B cell (primary cell): ENCODE measurements at regions not wholly inside any gene's neighbourhood (a gene's known extent, or its start where the extent isn't known, plus 50 kb on each side); places are given as distances from the start of the nearest gene placed in this dataset.

Source experiments
- ATAC-seq: fragments of 200-7000 bp; cut with Tn5 transposase; one replicate; pipeline ENCODE4 v1.10.0; 2021; ENCODE audit warnings: low read depth, mild to moderate bottlenecking, moderate number of reproducible peaks, moderate library complexity
- CTCF ChIA-PET: fragments of 350-600 bp; sonication (Branson Sonifier 250); formaldehyde crosslinking; loops from one replicate; lab custom pipeline; 2021; ENCODE audit warnings: antibody characterized with exemption, inconsistent platforms; lab: Charles Lee
- POLR2A ChIA-PET: fragments of 350-600 bp; sonication (Branson Sonifier 250); formaldehyde crosslinking; loops from one replicate; lab custom pipeline; 2021; ENCODE audit warnings: antibody characterized with exemption; lab: Charles Lee
- DNase-seq: peaks from one replicate; pipeline ENCODE4 v3.0.0; 2013
- H2AFZ ChIP-seq: 2 replicates; pipeline ENCODE4 v1.6.1; 2012; ENCODE audit warnings: mild to moderate bottlenecking, low read depth, low read length; ENCODE audit not compliant: insufficient read depth, poor library complexity, severe bottlenecking
- H3K27ac ChIP-seq, 2 donors: 1 replicate in 1 of 2; 2 replicates in 1 of 2; pipeline ENCODE4 v1.5.1; 2012 to 2013; ENCODE audit warnings: low read length in 2 of 2, mild to moderate bottlenecking in 2 of 2, moderate library complexity in 1 of 2
- H3K27me3 ChIP-seq, 4 experiments: fragments of 200-600 bp in 1 of 4; sonication (generic) in 1 of 4; replicated peaks in 1 of 4; 1 replicate in 2 of 4; 2 replicates in 2 of 4; pipeline versions ENCODE4 v1.6.1 to v1.7.0; 2013 to 2016; ENCODE audit warnings: low read length in 3 of 4, mild to moderate bottlenecking in 2 of 4, mixed read lengths in 1 of 4, moderate library complexity in 1 of 4; ENCODE audit not compliant: insufficient read depth in 4 of 4, control insufficient read depth in 3 of 4; ENCODE audit errors: control extremely low read depth in 1 of 4
- H3K36me3 ChIP-seq, 2 experiments: replicated peaks in 1 of 2; 1 replicate in 1 of 2; 2 replicates in 1 of 2; pipeline versions ENCODE4 v1.6.1 to v1.7.1; 2013; ENCODE audit warnings: low read length in 1 of 2; ENCODE audit not compliant: insufficient read depth in 2 of 2, control insufficient read depth in 1 of 2; ENCODE audit errors: control extremely low read depth in 1 of 2, extremely low read depth in 1 of 2
- H3K4me1 ChIP-seq, 2 donors: fragments of 200-600 bp in 1 of 2; sonication (generic) in 1 of 2; 1 replicate in 1 of 2; 2 replicates in 1 of 2; pipeline versions ENCODE4 v1.5.1 to v1.6.1; 2013 to 2017; ENCODE audit warnings: low read length in 2 of 2; ENCODE audit not compliant: control insufficient read depth in 2 of 2, insufficient read depth in 2 of 2
- H3K4me2 ChIP-seq: replicated peaks from 2 replicates; pipeline ENCODE3; 2012; ENCODE audit warnings: mild to moderate bottlenecking, low read depth, low read length; ENCODE audit not compliant: poor library complexity, severe bottlenecking
- H3K4me3 ChIP-seq, 5 experiments: fragments of 200-600 bp in 1 of 5; sonication (generic) in 1 of 5; 1 replicate in 3 of 5; 2 replicates in 2 of 5; pipeline versions ENCODE4 v1.5.1 to v1.7.0; 2011 to 2016; ENCODE audit warnings: low read length in 4 of 5, mild to moderate bottlenecking in 4 of 5, low read depth in 2 of 5, control low read depth in 1 of 5, moderate library complexity in 1 of 5; ENCODE audit not compliant: insufficient read depth in 1 of 5; ENCODE audit errors: control extremely low read depth in 1 of 5, extremely low read depth in 1 of 5
- H3K79me2 ChIP-seq: fragments of 200-600 bp; sonication (generic); one replicate; pipeline ENCODE4 v1.6.0; 2016; ENCODE audit warnings: low read length; ENCODE audit not compliant: control insufficient read depth, insufficient read depth
- H3K9ac ChIP-seq: fragments of 200-600 bp; sonication (generic); 2 replicates; pipeline ENCODE4 v1.6.1; 2017; ENCODE audit warnings: mild to moderate bottlenecking, low read length, moderate library complexity
- H3K9me3 ChIP-seq, 3 donors: one replicate each; pipeline versions ENCODE4 v1.6.1 to v1.7.1; 2013; ENCODE audit warnings: low read length in 2 of 3; ENCODE audit not compliant: control insufficient read depth in 2 of 3, insufficient read depth in 1 of 3; ENCODE audit errors: control extremely low read depth in 1 of 3
- H4K20me1 ChIP-seq: 2 replicates; pipeline ENCODE4 v1.6.0; 2012; ENCODE audit warnings: mild to moderate bottlenecking, low read length; ENCODE audit not compliant: insufficient read depth, control insufficient read depth, poor library complexity, severe bottlenecking
- H3K27ac Mint-ChIP-seq: one replicate; pipeline ENCODE4 v1.8.0; 2021; ENCODE audit warnings: mixed read lengths
- H3K27me3 Mint-ChIP-seq: one replicate; pipeline ENCODE4 v1.8.0; 2021; ENCODE audit warnings: mixed read lengths
- H3K4me1 Mint-ChIP-seq: one replicate; pipeline ENCODE4 v1.8.0; 2021; ENCODE audit warnings: mixed read lengths
- H3K4me3 Mint-ChIP-seq: one replicate; pipeline ENCODE4 v1.8.0; 2021; ENCODE audit warnings: mixed read lengths
- H3K9me3 Mint-ChIP-seq: one replicate; pipeline ENCODE4 v1.8.0; 2022; ENCODE audit warnings: mixed read lengths; ENCODE audit not compliant: insufficient read depth
- CTCF ChIP-seq: fragments of 200-600 bp; IDR thresholded peaks from one replicate; pipeline ENCODE4 v1.8.0; 2022; ENCODE audit warnings: antibody characterized with exemption, mild to moderate bottlenecking
- EZH2 ChIP-seq: IDR thresholded peaks from 2 replicates; pipeline ENCODE4 v1.6.1; 2012; ENCODE audit warnings: borderline replicate concordance, low read depth, mild to moderate bottlenecking, moderate library complexity, low read length; ENCODE audit not compliant: insufficient read depth, poor library complexity, severe bottlenecking
- WGBS: methylation state at CpG from one replicate; pipeline ENCODE4 v1.1.5; 2013; ENCODE audit warnings: missing lambda C conversion rate; ENCODE audit not compliant: insufficient coverage; 5-methylcytosine and 5-hydroxymethylcytosine counted together
- intact Hi-C: fragments of 100-400 bp; cut with micrococcal nuclease; formaldehyde crosslinking; loops from one replicate; pipeline ENCODE4 v1.10.0; 2022

DNA sequence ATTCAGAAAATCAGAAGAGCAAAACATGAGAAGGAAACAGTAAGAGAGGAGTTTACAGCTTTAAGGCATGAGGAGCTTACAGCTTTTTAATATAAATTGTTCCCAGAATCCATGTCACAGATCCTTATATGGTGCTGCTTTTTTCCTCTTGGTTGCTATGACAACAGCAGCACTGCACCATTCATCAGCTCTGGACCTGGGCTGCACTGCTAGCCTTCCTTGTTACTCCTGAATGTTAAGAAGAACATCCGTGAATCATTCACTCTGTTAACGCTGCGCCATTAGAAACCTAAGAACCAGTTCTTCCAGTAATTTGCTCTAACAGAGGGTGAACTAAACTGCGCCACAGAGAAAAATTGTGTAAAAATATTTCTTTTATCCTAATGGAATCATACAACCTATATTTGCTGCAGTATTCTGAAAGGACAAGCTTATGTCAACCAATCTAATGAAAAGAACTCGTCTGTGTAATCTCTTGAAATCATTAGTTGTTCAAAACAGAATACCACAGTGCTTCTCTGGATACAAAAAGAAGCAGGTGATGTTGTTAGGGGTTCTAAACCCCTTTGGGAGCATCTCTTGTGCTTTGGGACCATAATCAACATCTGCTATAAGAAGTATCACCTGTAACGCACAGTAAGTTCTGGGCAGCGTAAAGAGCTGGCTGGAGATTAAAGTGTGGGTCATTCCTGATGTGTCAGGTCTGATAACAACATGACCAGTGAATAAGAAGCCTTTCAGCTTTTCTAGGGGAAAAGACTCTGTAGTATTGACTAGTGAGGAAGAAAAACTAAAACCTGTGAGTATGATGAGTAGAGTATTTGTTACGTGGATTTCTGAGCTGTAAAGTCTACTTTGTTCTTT, 151.2 kb downstream of the TANC2 start:
- no peak for ATAC-seq
- Mint-ChIP-seq H3K9me3 (no peaks in the 10 kb centered on the region), H3K27ac (no peak overlapping the region), H3K4me1 (no peaks in the 10 kb centered on the region), H3K27me3 (peaks cover 3% of the 10 kb centered on the region), H3K4me3 (no peak overlapping the region)
- ChIA-PET CTCF (interaction anchor here (0.6 to 1.4 kb wide), 3 partner anchors 121 to 278 kb away, joined by 3 read pairs; no protein-coding TSS in a partner anchor), POLR2A (no interaction called here)
- no peak overlapping the region for H3K9ac ChIP-seq
- H3K36me3 ChIP-seq = no peaks in the 10 kb centered on the region
- H4K20me1 ChIP-seq = no peaks in the 10 kb centered on the region
- no peak for DNase-seq
- TF ChIP-seq CTCF = no peak
- no peak for TF ChIP-seq EZH2
- no peak overlapping the region for H3K4me3 ChIP-seq
- no peaks in the 10 kb centered on the region for H3K79me2 ChIP-seq
- no peak overlapping the region for H2AFZ ChIP-seq
- no peak overlapping the region for H3K4me2 ChIP-seq
- H3K27me3 ChIP-seq = no peaks in the 10 kb centered on the region
- no peaks in the 10 kb centered on the region for H3K9me3 ChIP-seq
- H3K4me1 ChIP-seq = no peaks in the 10 kb centered on the region
- no peak overlapping the region for H3K27ac ChIP-seq
- intact Hi-C loops = no loop called here
- 100% methylated on average over 2 of the region's 8 CpGs for WGBS

- POLR2A ChIA-PET = no interaction called here
- CTCF ChIA-PET = interaction anchor here (0.7 kb wide), 1 partner anchor 262 kb away, joined by 3 read pairs; no protein-coding TSS in a partner anchor
- peaks cover 3% of the 10 kb centered on the region for H3K27me3 Mint-ChIP-seq
- Histone ChIP-seq H3K9ac (no peak overlapping the region), H3K27me3 (no peaks in the 10 kb centered on the region), H3K27ac (no peak overlapping the region), H4K20me1 (no peaks in the 10 kb centered on the region), H3K4me1 (no peaks in the 10 kb centered on the region), H2AFZ (no peak overlapping the region), H3K4me3 (no peak overlapping the region), H3K9me3 (no peaks in the 10 kb centered on the region), H3K36me3 (no peaks in the 10 kb centered on the region), H3K4me2 (no peak overlapping the region), H3K79me2 (no peaks in the 10 kb centered on the region)
- no peak for TF ChIP-seq EZH2
- no peak overlapping the region for H3K4me3 Mint-ChIP-seq
- H3K9me3 Mint-ChIP-seq = no peaks in the 10 kb centered on the region
- no peak for DNase-seq
- intact Hi-C loops = no loop called here
- H3K27ac Mint-ChIP-seq = no peak overlapping the region
- H3K4me1 Mint-ChIP-seq = peaks cover under 1% of the 10 kb centered on the region
- no peak for ATAC-seq
- no CpG with 5 or more reads among the region's 2 CpGs for WGBS
Measured at GRCh38 chr17:63120406-63120805, 154.4 kb downstream of the TANC2 start.
